ENCODE measurements at regions not wholly inside any gene's neighbourhood (a gene's known extent, or its start where the extent isn't known, plus 50 kb on each side); places are given as distances from the start of the nearest gene placed in this dataset.
"Not testable (repeated sequence)": the region's sequence is repeated elsewhere in the genome, so short reads cannot be mapped to it uniquely, and the experiment has no call there.

GRCh38 chrX:94041881-94042280 is 367.9 kb downstream of the FAM133A start:
- no peak for DNase-seq

DNA sequence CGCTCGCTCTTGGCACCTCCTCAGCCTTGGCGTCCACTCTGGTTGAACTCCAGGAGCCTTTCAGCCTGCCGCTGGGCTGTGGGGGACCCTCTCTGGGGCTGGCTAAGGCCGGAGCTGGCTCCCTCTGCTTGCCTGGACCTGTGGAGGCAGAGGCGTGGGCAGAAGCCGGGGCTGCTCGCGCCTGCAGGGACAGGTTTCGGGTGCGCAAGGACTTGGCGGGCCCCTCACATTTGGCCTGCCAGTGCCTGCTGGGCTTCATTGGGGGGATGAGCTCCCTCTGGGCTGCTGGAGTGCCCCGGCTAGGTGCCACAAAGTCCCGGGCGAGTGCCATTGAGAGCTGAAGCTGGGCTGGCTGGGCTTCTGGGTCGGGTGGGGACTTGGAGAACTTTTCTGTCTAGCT is 371.7 kb downstream of the FAM133A start:
- no peak for DNase-seq

DNA sequence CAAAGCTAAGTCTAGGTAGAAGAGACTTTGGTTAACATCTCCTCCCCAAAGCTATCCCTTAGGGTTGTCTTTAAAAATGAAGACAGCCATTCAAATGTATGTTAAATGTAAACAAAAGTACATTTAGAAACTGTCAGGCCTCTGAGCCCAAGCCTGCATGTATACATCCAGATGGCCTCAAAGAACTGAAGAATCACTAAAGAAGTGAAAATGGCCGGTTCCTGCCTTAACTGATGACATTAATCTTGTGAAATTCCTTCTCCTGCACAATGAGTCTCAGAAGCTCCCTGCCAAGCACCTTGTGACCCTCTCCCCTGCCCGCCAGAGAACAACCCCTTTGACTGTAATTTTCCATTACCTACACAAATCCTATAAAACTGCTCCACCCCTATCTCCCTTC is 377.9 kb downstream of the FAM133A start:
- no peak for DNase-seq

DNA sequence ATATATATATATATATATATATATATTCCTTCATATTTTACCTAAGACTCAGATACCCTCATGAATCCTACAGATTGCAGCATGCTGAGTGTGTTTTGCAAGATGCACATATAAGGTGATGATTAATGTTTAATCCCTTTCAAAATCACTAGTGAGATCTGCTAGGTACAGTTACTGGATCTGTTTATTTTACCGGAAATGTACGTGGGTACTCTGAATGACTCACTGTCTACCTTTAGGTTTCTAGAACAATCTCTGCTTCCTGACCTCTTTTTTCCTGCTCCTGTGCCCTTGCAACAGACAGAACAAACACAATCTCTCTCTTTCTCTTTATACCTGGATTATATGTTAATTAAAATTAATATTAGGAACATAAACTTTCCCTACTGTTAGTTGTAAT is 379.6 kb downstream of the FAM133A start:
- DNase-seq: no peak

GRCh38 chrX:94057385-94057784 is 383.4 kb downstream of the FAM133A start:
- DNase-seq: no peak

DNA sequence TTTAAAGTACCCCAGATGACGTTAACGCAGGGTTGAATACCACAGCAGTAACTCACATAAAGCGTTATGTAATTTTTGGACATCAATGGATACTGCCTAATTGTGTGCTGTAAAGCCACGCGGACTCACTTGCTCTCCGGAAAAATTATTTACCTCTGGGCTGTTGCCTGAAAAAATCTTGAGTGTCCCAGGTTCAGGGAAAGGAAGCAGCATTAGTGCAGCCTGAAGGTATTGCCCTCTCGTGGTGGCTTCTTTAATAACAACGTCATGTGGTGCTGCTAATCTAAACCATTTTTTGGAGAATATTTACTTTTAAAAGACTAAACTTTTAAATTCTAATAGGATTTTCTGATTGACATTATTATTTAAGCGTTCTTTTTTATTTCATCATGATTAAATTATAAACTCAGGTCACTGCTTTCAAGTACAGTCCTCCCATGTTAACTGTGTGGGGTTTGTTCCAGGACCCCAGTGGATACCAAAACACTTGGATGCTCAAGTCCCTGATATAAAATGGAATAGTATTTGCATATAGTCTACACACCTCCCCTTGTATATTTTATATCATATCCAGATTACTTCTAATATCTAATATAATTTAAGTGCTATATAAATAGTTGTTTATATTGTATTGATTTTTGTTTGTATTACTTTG is 384.8 kb downstream of the FAM133A start:
- no peak for DNase-seq

GRCh38 chrX:94065091-94065490 is 391.1 kb downstream of the FAM133A start:
- DNase-seq: no peak

DNA sequence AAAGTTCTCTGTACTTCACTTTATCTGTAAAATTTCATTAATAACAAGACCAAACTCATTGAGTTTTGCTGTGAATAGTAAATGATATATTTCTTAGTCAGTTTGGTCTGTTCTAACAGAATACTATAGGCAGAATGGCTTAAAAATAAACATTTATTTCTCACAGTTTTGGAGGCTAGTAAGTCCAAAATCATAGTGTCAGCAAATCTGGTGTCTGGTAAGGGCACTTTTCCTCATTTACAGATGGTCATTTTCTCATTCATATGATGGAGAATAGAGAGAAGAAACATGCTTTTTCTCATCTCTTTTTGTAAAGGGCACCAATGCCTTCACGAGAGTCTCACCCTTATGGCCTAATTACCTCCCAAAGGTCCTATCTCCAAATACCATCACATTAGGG is 415.1 kb downstream of the FAM133A start:
- no peak for DNase-seq

- DNase-seq: no peak
These were observed 423.9 kb downstream of the FAM133A start for GRCh38 chrX:94097868-94098267.

- DNase-seq: no peak
These were observed 434.0 kb downstream of the FAM133A start for GRCh38 chrX:94107981-94108380.

GRCh38 chrX:94114362-94114761 is 440.4 kb downstream of the FAM133A start:
- DNase-seq: no peak

GRCh38 chrX:94121799-94122198 is 447.8 kb downstream of the FAM133A start:
- DNase-seq: no peak

- no peak for DNase-seq
These were observed 449.1 kb downstream of the FAM133A start for GRCh38 chrX:94123062-94123461.

GRCh38 chrX:94162971-94163370 is 489.0 kb downstream of the FAM133A start:
- DNase-seq: no peak

- DNase-seq: no peak
These were observed 504.3 kb downstream of the FAM133A start for GRCh38 chrX:94178145-94178788.

- no peak for DNase-seq
These were observed 530.5 kb downstream of the FAM133A start for GRCh38 chrX:94204524-94204923.

- DNase-seq: no peak
These were observed 542.7 kb downstream of the FAM133A start for GRCh38 chrX:94216738-94217137.

- no peak for DNase-seq
These were observed 578.2 kb downstream of the FAM133A start for GRCh38 chrX:94252211-94252610.

DNA sequence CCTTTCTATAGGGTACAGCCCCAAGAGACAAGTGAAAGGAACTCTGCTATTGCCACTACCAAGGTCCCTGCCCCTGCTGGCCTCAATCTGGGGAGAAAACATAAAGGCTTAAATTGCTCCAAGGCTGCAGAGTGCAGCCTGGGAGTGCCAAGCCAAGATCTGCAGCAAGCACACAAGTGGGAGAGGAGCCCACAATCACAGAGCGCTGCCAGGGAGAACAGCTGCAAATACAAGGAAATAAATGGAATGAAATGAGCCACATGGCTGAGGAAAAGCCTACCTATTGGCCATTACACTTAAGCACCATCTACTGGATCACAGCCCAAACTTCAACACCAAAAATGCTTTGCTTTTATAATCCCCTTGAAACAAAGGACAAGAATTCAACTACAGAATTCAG is 582.4 kb downstream of the FAM133A start:
- DNase-seq: no peak

GRCh38 chrX:94265323-94265722 is 591.3 kb downstream of the FAM133A start:
- no peak for DNase-seq

- no peak for DNase-seq
These were observed 614.3 kb downstream of the FAM133A start for GRCh38 chrX:94288325-94288724.

- DNase-seq: no peak
These were observed 615.0 kb downstream of the FAM133A start for GRCh38 chrX:94288972-94289371.

DNA sequence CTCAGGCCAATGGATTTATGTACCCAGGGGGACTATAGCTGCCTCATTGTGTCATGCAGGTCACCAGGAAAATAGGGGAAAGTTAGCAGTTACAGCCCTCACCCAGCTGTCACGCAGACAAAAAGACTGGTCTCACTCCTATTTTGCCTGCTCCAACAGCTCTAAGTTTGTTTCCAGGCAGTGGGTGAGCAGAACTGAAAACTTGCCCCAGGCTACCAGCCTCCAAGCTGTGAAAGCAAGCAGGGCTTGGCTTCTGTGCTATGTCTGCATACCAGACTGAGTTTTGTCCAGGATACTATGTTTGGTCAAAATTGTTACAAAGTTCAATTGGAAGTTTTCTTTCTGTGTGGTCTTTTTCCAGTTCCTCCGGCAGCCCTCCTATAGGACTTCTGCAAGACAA is 628.4 kb downstream of the FAM133A start:
- no peak for DNase-seq

DNA sequence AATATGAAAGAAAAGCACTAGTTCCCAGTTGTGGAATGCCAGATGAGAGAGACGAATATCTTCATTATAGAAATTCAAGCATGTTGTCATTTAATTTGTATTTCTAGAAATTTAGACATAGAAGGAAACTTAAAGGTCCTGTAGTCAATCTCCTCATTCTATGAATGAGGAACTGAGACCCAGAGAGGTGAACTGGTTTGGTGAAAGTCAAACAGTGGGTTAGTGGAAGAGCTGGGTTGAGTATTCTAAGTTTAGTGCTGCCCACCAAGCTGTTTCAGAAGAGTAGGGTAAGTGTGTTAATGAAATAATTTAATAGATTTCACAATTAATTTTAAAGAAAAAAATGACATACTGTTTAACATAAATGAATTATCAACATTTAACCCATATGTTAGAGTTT is 655.2 kb downstream of the FAM133A start:
- DNase-seq: no peak

DNA sequence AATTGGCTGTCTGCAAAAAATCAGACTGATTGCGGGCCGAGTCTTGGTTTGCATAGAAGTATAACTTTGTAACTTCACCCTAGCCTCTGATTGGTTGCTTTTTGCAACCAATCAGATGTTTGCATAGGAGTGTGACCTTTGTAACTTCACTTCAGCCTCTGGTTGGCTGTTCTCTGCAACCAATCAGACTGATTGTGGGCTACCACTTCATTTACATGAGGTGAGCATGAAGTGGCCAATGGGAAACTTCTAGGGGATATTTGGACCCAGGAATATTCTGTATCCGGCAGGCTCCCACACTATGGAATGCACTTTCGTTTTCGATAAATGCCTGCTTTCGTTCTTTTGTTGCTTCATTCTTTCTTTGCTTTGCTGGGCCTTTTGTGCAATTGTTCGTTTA is 667.7 kb downstream of the FAM133A start:
- DNase-seq: not testable (repeated sequence)
